ENCODE measurements at regions not wholly inside any gene's neighbourhood (a gene's known extent, or its start where the extent isn't known, plus 50 kb on each side); places are given as distances from the start of the nearest gene placed in this dataset.

DNA sequence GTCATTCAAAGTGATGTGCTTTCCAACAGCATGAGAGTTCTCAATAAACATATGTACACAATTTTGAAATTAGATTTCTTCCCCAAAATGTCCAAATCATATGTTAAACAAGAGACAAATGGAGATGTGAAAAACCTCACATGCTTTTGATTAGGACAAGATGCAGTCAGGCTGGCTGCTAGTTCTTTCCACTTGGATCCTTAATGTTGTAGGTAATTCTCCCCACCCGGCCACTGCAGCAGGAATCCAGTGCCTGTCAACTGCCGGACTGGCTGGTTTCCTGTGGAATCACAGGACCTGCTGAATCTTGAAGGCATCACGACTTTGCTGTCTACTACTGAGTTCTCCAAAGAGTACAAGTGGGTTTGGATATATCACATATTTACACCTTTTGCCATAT, 138.6 kb upstream of the AKR1E2 start:
- DNase-seq, result no peak

DNA sequence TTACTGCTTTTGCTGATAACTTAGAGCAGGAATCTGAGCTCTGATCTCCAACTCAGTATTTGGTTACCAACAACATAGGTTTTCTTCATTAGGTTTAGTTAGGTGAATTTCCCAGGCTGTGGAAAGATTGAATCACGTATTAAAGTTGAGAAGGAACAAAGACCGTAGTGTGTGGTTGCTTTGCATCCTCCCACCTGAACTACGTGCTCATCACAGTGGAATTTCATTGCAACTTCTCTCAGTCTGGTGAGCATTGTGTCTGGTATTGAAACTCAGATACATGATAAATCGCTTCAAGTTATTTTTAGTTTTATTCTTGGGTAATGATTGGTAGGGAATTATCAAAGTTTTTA, 139.4 kb upstream of the AKR1E2 start:
- no peak for DNase-seq

DNA sequence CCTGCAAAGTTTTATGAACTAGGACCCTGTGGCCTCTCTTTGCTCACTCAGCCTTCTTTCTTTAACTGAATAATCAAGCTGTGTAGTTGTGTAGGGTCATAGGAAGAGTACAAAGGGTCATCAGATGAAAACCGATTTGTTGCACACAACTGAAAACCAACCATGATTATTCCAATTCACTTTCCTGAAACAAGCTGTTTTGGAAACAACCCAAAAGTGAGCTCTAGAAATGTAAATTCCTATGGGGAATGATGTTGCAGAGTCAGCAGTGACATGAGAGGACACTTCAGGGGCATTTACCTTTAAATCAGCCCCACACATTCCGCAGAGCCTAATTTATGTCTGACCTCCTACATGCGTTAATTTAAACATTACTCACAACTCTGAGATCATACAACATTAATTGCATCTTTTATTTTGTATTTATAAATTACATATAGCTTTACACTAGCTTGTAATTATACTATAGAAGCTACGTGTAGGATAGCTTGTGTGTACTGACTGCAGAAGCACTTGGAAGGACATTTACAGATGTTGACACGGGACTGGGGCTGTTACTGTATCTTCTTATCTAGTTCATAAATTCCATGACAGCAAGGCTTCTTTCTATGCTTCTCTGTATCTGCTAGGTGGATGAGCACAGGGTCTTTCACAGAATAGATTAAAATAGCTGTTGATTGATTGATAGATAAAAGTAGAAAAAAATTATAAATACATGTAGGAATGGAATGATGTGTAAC, 139.9 kb upstream of the AKR1E2 start:
- DNase-seq, result no peak

DNA sequence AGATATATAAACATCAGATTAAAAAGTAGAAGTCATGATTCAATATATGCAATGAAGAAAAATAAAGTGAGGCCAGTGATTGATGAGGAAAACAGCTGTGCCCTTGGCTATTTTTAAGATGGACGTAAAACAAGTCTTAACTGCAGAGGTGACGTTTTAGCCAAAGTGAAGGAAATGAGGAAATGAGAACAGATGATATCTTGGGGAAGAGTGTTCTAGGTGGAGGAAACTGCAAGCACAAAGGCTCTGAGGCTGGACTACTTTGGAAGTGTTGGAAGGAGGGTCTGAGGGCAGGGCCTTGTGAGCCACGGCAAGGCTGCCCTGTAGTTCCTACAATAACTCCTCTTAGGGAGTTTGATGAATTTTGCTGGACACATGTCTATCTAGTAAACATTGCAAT, 140.5 kb upstream of the AKR1E2 start:
- DNase-seq, result no peak

DNA sequence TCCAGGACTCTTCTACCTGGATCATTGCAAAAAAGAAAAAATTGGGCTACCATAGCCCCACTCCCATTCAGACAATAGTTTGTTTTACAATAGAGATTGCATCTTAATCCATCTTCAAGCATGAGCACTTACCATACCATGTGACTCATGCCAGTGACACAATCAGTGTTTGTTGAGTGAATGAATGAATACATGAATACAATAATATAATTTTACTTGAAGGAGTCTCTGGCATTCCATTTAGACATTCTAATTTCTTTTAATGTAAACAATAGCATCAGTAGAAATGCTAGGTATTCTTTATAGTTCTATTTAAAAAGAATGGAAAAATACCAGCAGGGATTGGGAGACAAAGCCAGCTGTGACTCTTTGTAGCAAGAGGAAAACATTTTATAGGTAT, 141.6 kb upstream of the AKR1E2 start:
- no peak for DNase-seq

DNA sequence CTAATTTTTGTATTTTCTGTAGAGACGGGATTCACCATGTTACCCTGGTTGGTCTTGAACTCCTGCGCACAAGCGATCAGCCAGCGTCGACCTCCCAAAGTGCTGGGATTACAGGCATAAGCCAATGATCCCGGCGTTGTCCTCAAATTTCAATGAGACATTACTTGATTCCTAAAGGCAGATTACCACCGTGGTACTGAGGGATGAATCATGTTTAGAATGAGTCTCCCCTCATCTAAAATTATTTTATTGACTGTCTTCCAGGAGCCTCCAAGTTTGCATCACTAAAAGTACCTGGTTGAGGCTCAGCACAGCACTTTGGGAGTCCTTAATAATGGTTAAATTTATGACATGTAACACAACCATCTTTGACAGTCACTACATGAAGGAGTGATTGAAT, 142.2 kb upstream of the AKR1E2 start:
- no peak for DNase-seq

DNA sequence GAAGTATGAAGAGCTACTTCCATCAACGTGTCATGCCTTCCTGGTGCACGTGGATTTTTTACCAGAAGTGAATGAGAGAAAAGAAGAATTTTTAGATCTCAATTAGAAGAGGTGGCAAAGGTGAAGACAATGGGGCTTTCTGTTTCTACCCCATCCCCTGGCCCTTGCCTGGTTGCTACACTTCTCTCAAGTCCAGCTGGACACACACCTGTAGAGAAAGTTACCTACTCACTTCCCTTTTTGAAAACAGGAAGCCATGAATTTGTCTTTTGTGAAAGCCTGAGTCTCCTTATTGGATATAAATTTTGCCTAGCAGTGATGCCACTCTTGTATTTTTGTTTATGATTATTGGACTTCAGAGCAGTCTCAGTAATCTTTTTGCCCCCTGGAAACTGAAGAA, 142.9 kb upstream of the AKR1E2 start:
- DNase-seq, result no peak

DNA sequence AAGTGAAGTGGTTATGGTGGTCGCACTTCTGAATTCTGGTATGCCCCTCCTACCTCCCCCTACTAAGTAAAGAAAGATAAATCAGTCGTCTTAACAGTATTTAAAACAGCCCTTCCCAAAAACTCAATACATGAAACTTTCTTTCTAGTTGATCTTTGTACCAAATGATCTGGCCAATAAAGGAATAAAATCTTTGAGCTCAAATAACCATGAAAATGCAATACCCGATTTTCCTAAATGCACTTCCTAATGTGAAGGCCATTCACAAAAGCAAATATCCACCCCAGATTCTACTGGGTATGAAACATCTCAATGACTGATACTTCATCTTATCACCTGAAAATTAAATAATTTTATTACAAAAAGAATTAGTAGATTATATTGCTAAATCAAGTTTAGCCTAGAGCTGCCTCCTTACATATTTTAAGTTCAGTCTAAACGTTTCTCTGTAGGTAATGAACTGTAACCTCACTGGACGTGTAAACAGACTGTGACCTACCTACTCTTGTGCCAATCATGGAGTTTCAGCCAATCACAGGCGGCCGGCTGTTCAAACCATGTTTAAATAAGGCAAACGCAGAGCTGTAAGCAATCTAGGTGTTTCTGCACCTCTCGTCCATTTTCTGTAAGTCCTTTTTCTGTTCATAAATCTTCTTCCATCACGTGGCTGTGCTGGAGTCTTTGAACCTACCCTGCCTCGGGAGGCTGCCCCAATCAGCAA, 146.9 kb upstream of the AKR1E2 start:
- DNase-seq, result no peak

DNA sequence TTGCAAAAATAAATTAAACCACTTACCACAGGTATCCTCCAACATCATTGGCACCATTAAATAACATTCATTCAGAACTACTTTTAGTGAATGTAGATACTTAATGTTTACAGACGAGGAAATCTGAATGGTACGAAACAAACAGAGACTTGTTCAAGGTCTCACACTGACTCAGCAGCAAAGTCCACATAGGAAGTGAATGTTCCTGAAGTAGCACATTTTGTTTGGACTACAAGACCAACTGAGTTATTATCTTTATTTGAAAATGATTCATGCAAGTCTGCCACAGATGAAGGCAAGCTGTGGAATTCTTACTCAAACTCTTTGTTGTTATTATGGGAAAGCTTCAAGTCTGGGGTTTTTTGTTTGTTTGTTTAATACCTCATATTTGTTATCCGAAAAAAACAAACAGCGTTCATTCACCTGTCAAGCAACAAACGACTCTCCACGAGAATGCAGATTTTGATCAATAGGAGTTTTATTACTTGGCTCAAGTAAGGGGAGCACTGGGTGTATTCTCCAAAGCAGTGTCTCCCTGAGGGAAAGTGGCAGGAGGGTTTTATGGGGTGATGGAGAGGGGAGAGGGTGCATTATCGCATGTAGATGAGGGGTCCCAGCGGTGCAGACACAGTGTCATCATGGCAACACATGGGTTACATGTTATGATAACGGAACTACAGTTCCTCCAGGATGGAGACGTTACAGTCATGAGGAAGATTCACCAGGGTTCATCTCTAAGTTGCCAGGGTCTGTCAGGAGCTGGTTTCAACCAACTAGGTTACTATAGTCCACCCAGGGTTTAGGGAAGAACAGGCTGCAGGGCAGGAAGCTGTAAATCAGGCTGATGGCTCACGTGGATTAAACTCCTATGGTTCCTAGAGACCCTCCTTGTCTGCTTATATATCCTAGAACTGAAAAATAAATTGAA, 147.7 kb upstream of the AKR1E2 start:
- no peak for DNase-seq

DNA sequence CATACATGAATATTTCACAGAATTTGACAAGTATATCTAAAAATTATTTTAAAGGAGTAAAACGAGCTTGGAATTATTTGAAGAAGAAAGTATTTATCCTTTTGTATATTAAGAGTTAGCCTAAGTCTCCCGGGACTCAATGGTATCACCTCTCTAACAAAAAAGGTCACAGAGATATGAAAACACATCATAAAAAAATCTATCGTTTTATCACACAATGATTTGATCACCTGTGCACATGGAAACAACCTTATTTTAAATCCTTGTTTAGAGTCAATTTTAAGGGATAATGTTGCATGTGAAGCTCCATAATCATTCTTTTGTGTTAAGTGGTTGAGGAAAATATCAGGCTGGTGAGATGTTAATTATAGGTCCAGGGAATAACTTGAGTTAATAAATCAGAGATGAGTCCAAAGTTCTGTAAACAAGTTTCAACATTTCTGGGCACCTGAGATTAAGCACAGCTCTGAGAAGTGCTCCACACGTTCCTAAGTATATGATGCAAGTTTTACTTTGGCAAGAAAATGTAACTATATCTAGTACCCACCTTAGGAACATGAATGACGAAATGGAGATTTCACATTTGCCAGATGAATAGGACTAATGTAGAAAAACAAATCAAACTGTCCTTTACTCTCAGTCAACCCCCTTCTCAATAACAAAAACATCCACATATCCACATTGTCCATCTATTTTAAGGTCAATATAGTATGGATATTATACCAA, 148.5 kb upstream of the AKR1E2 start:
- no peak for DNase-seq

DNA sequence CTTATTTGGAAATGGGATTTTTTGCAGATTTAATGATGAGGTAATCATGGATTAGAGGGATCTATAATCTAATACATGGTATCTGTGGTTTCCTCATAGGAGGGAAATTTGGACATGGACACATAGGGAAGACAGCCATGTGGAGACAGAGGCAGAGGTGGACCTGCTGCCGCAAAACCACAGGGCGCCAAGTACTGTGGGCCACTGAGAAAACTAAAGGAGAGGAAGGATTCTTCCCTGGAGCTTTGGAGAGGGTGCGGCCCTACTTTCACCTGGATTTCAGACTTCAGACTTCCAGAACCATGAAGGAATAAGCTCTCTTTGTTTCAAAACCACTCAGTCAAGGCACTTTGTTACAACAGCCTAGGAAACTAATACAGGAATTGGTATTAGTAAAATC, 149.4 kb upstream of the AKR1E2 start:
- no peak for DNase-seq

DNA sequence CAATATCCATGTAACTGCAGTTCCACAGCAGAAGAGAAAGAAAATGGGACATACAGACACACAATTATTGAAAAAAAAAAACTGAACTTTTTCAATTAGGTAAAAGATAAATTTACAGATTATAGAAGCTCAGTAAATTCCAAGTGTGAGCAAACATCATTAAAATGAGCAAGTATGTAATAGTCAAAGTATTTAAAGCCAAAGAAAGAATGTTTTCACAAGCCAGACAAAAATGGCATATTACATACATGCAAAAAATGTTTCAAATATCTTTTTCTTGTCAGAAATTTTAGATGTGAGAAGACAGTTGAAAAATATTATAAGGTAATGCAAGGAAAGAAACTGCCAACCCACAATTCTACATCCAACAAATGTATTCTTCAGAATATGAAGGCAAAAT, 150.2 kb upstream of the AKR1E2 start:
- DNase-seq, result no peak

DNA sequence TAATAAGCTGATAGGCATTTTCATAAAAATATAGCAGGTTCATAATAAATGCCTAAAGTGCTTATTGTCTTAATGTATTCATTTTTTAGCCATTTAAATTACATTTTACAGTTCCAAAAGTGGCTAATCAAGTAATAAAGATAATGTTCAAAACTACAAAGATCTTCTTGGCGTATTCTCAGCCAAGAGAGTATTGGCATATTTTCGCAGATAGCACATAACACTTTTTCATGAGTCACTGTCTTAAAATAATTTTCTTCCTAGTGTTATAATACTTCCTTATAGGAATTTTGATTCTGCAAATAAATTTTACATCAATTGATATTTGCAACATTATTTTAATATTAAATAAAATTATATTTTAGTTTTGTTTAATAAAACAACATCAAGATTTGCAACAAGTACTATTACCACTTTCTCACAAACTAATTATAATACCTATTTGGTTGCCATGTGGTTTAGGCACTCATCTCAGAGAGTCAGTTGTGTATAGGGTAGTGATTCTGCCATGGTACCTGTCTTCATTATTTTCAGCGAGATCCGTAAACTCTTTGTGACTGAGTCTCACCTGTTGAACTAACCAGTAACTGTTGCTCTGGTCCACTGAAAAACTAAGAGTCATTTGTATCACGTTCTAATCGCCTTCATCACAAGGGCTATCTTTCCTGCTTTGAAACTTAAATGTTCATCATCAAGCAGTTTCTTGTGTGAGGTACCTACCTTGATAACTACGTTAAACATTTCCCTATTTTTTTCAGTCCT, 152.5 kb upstream of the AKR1E2 start:
- DNase-seq, result no peak

DNA sequence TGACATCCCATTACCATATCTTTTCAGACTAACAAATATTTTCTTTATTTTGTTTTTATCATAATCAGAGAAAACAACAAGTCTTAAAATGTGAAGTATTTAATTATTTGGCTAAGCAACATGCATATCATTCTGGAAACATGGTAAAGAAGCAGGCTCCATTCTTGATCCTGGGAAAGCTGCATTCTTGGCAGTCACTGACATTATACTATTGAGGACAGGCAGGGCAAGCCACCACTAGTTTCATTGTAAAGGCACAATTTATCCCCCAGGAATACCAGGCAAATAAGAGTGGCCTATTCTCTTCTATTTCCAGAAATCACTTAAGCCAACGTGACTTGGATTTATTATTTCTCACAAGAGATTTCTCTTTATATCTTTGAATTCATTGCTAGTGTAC, 153.8 kb upstream of the AKR1E2 start:
- DNase-seq, result no peak

DNA sequence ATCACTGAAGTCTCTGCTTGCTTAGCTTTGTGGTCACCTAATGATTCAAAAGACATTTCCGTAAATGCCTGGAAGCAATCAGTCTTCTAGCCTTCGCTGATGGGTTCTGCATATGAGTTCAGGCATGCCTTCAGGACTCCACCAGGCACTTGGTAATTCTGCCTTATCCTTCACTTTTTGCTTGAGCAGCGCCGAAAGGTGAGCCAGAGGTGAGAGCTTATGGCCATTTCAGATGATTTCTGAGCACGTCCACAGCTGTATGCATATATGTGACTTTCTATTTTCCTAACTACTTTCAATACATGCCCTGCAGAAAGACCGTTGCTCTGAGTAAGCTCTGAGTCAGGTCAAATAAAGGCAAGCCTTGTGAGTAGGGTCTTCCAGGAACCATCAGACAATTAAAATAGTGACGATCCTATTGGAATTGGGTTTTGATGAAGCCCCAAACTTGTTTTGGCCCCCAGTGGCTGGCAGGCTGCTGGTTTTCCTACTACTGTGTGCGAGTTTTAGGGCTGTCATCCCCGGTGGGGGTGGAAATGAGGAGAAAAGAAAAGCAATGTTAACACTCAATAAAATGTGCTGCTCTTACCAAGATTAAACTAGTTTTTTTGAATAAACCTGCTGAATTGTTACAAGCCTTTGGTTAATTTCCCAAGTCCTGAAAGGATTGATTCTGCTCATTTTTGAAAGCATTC, 154.4 kb upstream of the AKR1E2 start:
- DNase-seq, result no peak

DNA sequence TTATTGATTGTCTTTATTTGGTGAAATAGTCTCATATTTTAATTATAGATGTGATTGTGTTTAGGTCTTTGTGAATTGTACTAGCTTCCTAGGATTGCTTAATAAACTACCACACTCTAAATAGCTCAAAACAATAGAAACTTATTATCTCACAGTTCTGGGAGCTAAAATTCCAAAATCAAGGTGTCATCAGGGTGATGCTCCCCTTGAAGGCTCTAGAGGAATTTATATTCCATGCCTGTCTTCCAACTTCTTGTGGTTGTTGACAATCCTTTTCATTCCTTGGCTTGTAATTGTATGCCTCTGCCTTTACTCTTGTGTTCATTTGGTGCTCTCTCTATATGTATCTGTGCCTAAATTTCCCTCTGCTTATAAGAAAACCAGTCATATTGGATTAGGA, 155.3 kb upstream of the AKR1E2 start:
- DNase-seq, result no peak

DNA sequence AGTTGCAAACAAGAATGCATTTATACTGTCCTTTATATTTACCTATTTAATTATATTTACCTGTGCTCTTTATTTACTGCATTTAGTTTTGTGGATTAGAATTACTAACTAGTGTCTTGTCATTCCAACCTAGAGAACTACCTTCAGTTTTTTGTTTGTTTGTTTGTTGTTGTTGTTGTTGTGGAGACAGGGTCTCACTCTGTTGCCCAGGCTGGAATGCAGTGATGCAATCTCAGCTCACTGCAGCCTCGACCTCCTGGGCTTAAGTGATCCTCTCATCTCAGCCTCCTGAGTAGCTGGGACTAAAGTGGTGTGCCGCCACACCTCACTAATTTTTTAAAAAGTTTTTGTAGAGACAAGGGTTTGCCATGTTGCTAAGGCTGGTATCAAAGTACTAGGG, 156.4 kb upstream of the AKR1E2 start:
- DNase-seq, result no peak

DNA sequence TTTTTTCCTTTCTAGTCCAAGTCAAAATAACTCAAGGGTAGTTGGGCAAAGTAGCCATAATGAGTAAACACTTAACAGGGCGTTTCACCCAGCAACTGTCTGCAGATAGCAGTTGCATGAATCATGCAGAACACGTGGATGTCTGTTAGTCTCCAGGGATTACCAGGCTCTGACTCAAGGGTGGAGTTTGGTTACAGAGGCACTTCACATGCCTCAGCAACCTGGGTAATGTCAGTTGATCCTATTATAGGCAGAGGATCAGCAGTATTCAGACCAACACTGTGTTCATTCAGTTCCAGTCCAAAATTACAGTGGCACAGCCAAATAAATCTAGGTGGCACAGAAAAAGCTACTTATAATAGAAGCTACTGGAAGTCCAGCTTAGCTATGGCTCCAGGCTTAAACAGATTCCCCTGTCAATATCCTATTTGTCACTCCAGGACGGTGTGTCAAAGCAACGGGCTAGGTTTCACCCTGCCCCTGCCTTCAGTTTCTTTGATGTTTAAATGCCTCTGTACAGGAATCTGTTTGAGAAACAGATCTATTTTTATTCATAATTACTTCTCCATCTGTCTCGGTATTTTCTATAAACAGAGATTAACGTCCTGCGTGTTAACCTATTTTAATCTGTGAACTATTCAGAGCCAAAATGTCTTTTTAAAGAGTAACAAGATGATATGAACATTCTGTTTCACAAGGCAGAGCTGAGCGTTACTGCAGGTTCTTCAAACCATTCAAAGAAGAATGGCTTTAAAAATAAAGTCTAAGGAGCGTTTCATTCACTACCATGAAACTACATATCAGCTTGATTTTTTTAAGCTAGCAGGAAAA, 162.6 kb upstream of the AKR1E2 start:
- peak; percentile 71 for DNase-seq

DNA sequence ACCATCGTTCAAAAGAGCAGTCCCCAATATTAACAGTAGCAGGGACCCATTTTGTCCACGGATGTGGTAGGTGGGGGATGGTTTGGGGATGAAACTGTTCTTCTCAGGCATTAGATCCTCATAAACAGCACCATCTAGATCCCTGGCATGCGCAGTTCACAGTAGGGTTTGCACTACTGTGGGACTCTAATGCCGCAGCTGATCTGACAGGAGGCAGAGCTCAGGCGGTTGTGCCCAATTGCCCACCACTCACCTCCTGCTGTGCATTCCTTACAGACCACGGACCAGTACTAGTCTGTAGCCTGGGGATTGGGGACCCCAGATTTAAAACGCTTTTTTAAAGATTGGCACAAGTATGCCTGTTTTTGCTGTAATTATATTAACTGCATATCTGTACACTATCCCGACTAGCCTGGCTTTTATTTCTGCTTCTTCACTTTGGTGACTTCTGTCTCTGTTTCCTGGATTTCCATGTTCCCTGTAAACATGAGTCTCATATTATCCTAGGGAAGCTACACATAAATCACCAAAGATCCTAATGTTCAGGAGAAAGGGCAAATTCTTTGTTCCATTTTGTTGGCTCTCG, 163.3 kb upstream of the AKR1E2 start:
- no peak for DNase-seq

DNA sequence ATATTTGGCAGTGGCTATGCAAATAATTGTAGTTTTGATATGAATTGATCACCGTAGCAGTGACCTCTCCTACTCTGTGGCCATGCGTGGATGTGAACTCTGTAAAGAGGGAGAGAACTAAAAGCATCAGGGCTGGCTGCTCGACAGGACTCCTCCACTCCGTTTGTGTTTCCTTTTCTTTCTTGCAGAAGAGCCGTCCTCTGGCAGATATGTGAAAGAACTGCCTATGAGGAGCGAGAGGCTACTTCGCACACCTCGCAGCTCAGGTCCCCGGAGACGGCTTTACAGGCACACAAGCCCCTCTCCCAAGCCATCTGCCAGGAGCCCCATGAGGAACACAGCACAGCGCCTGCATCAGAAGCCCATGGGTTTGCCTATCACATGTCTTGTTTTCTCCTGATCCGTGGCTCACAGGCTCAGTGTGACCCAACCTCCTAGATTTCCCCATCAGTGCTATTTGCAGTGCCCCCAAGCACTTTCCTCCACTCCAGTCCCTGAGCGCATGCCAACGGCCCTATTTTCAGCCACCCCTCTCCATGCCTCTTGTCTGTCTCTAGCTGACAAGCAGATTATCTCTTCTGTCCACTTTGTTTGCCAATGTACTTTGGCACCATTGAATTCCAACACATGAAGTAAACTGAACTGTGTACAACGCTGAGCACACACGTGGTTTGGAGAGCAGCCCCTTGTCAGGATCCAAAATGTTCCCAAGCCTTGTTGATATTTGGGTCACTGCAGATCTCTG, 164.3 kb upstream of the AKR1E2 start:
- DNase-seq, result no peak

Measured in hematopoietic multipotent progenitor cell treated with erythropoietin and hydrocortisone succinate and interleukin-3 and kit ligand, for 8 days (in vitro differentiated cells).